Activated CD4-positive, alpha-beta T cell treated with anti-CD3 and anti-CD28 coated beads, Interleukin-2, Interleukin-6, amounts not matched to agents 100 ng/mL and 50 ng/mL, durations not matched to agents 16 hours and 8 hours (primary cell): ENCODE measurements at regions not wholly inside any gene's neighbourhood (a gene's known extent, or its start where the extent isn't known, plus 50 kb on each side); places are given as distances from the start of the nearest gene placed in this dataset.

ENCODE experiments used
- DNase-seq: peaks from one replicate; pipeline ENCODE4 v3.0.0-alpha.2; 2020

- DNase-seq = no peak
These were observed 136.8 kb downstream of the URB2 start for GRCh38 chr1:229762891-229763290.

- no peak for DNase-seq
These were observed 142.2 kb downstream of the URB2 start for GRCh38 chr1:229768232-229768631.

- DNase-seq = no peak
These were observed 143.0 kb downstream of the URB2 start for GRCh38 chr1:229769006-229769405.

GRCh38 chr1:229769809-229770208 lies 143.8 kb downstream of the URB2 start:
- no peak for DNase-seq

- DNase-seq = no peak
These were observed 152.7 kb downstream of the URB2 start for GRCh38 chr1:229778794-229779193.

- no peak for DNase-seq
These were observed 155.4 kb downstream of the URB2 start for GRCh38 chr1:229781453-229781852.

- DNase-seq = no peak
These were observed 156.4 kb downstream of the URB2 start for GRCh38 chr1:229782469-229782868.

- no peak for DNase-seq
These were observed 158.8 kb downstream of the URB2 start for GRCh38 chr1:229784834-229785233.

GRCh38 chr1:229786974-229787610 lies 161.0 kb downstream of the URB2 start:
- DNase-seq = no peak

GRCh38 chr1:229788004-229788403 lies 162.0 kb downstream of the URB2 start:
- DNase-seq = no peak

GRCh38 chr1:229792012-229792975 lies 166.2 kb downstream of the URB2 start:
- no peak for DNase-seq

GRCh38 chr1:229793488-229793887 lies 167.4 kb downstream of the URB2 start:
- no peak for DNase-seq

- no peak for DNase-seq
These were observed 172.5 kb downstream of the URB2 start for GRCh38 chr1:229798558-229798957.

GRCh38 chr1:229803626-229804217 lies 177.7 kb downstream of the URB2 start:
- DNase-seq = no peak

- DNase-seq = no peak
These were observed 182.2 kb downstream of the URB2 start for GRCh38 chr1:229808272-229808671.

GRCh38 chr1:229810140-229810539 lies 184.1 kb downstream of the URB2 start:
- DNase-seq = no peak

- no peak for DNase-seq
These were observed 184.9 kb downstream of the URB2 start for GRCh38 chr1:229810961-229811360.

GRCh38 chr1:229812148-229812547 lies 186.1 kb downstream of the URB2 start:
- DNase-seq = no peak

- DNase-seq = no peak
These were observed 186.6 kb downstream of the URB2 start for GRCh38 chr1:229812693-229813092.

GRCh38 chr1:229815076-229815475 lies 189.0 kb downstream of the URB2 start:
- DNase-seq = no peak

- DNase-seq = no peak
These were observed 189.9 kb downstream of the URB2 start for GRCh38 chr1:229815961-229816360.

- no peak for DNase-seq
These were observed 191.9 kb downstream of the URB2 start for GRCh38 chr1:229817936-229818335.

- no peak for DNase-seq
These were observed 193.0 kb downstream of the URB2 start for GRCh38 chr1:229819091-229819490.

- no peak for DNase-seq
These were observed 196.0 kb downstream of the URB2 start for GRCh38 chr1:229822026-229822425.
